ENCODE measurements at regions not wholly inside any gene's neighbourhood (a gene's known extent, or its start where the extent isn't known, plus 50 kb on each side); places are given as distances from the start of the nearest gene placed in this dataset.

DNA sequence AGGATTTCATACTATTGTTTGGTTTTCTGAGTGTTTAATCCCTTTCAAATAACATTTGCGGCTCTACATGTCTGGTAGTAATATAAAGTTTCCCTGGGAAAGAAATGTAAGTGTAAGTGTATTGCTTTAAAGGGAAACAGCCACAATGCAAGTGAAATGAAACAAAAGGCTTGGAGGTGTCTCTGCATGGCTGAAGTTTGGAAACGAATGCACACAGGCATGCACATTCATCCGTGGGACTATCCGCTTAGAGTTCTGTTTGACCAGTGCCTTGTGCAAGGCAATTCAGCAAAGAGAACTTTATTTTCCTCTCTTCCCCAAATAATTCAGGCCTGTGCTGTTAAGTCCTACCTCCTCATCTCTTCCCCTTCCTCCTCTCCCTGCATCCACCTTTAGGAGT, 56.1 kb upstream of the MRTFB start:
- TF ChIP-seq, protein P1, sequence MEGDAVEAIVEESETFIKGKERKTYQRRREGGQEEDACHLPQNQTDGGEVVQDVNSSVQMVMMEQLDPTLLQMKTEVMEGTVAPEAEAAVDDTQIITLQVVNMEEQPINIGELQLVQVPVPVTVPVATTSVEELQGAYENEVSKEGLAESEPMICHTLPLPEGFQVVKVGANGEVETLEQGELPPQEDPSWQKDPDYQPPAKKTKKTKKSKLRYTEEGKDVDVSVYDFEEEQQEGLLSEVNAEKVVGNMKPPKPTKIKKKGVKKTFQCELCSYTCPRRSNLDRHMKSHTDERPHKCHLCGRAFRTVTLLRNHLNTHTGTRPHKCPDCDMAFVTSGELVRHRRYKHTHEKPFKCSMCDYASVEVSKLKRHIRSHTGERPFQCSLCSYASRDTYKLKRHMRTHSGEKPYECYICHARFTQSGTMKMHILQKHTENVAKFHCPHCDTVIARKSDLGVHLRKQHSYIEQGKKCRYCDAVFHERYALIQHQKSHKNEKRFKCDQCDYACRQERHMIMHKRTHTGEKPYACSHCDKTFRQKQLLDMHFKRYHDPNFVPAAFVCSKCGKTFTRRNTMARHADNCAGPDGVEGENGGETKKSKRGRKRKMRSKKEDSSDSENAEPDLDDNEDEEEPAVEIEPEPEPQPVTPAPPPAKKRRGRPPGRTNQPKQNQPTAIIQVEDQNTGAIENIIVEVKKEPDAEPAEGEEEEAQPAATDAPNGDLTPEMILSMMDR (IDR thresholded peaks at IDR 0.05), result no peak
- TF ChIP-seq POLR2A (IDR thresholded peaks at IDR 0.05), result no peak
